Prostate gland (tissue), 2 donors: ENCODE measurements at regions not wholly inside any gene's neighbourhood (a gene's known extent, or its start where the extent isn't known, plus 50 kb on each side); places are given as distances from the start of the nearest gene placed in this dataset.

Experiments
- DNase-seq: peaks from one replicate; pipeline ENCODE4 v3.0.0-alpha.2; 2019; ENCODE audit warnings: low spot score
- H3K27ac ChIP-seq, 2 donors: fragments of 200-600 bp; sonication (generic); 2 replicates each; pipeline ENCODE4 v1.5.1; 2017 to 2019
- H3K27me3 ChIP-seq: fragments of 200-600 bp; sonication (generic); replicated peaks from 2 replicates; pipeline ENCODE4 v1.5.1; 2019; ENCODE audit not compliant: insufficient read depth
- H3K36me3 ChIP-seq, 2 donors: fragments of 200-600 bp; sonication (generic); 1 replicate in 1 of 2; 2 replicates in 1 of 2; pipeline versions ENCODE4 v1.5.1 to v1.8.1; 2017 to 2019
- H3K4me1 ChIP-seq: fragments of 200-600 bp; sonication (generic); replicated peaks from 2 replicates; pipeline ENCODE4 v1.5.1; 2019
- H3K4me3 ChIP-seq, 2 donors: fragments of 200-600 bp; sonication (generic); 2 replicates each; pipeline ENCODE4 v1.5.1; 2017 to 2019
- H3K9me3 ChIP-seq: fragments of 200-600 bp; sonication (generic); 2 replicates; pipeline ENCODE4 v1.5.1; 2017
- CTCF ChIP-seq, 4 experiments: fragments of 200-600 bp in 2 of 4; fragments of 450-650 bp in 2 of 4; sonication (generic) in 2 of 4; IDR thresholded peaks; 1 replicate in 3 of 4; 2 replicates in 1 of 4; pipeline ENCODE4 v1.5.1; 2016 to 2019; ENCODE audit warnings: antibody characterized with exemption in 4 of 4, mild to moderate bottlenecking in 2 of 4, moderate library complexity in 2 of 4
- POLR2A ChIP-seq: fragments of 450-650 bp; IDR thresholded peaks from one replicate; pipeline ENCODE4 v1.6.1; 2016; ENCODE audit warnings: antibody characterized with exemption, mild to moderate bottlenecking
- POLR2AphosphoS5 ChIP-seq: sonication (generic); formaldehyde crosslinking; IDR thresholded peaks from one replicate; pipeline ENCODE4 v1.6.1; 2017; ENCODE audit warnings: antibody characterized with exemption
- WGBS: methylation state at CpG from one replicate; pipeline ENCODE4 v1.1.5; 2018; 5-methylcytosine and 5-hydroxymethylcytosine counted together
- intact Hi-C: fragments of 100-400 bp; cut with DNase I; formaldehyde crosslinking; loops from one replicate; pipeline ENCODE4 v1.14.2; 2022

GRCh38 chr4:167424341-167425256, 190.3 kb upstream of the SPOCK3 start:
- no peak overlapping the region for H3K27ac ChIP-seq
- no peaks in the 10 kb centered on the region for H3K9me3 ChIP-seq
- WGBS = 80% methylated on average over 7 of the region's 7 CpGs
- no peak overlapping the region for H3K4me3 ChIP-seq
- intact Hi-C loops = no loop called here
- no peaks in the 10 kb centered on the region for H3K4me1 ChIP-seq
- no peaks in the 10 kb centered on the region for H3K36me3 ChIP-seq
- no peaks in the 10 kb centered on the region for H3K27me3 ChIP-seq
- no peak for TF ChIP-seq POLR2A
- TF ChIP-seq POLR2AphosphoS5 = no peak
- TF ChIP-seq CTCF (IDR thresholded peaks at IDR 0.05) = no peak
- no peak for DNase-seq

GRCh38 chr4:167428156-167428555, 193.9 kb upstream of the SPOCK3 start:
- H3K27ac ChIP-seq = no peak overlapping the region
- 41% methylated on average over 5 of the region's 5 CpGs for WGBS
- H3K9me3 ChIP-seq = no peaks in the 10 kb centered on the region
- no peaks in the 10 kb centered on the region for H3K36me3 ChIP-seq
- TF ChIP-seq CTCF (IDR thresholded peaks at IDR 0.05) (no peak), POLR2A (no peak), POLR2AphosphoS5 (no peak)
- no peak overlapping the region for H3K4me3 ChIP-seq
- DNase-seq = no peak
- no peaks in the 10 kb centered on the region for H3K4me1 ChIP-seq
- no peaks in the 10 kb centered on the region for H3K27me3 ChIP-seq
- intact Hi-C loops = no loop called here

- H3K4me1 ChIP-seq = no peaks in the 10 kb centered on the region
- no peaks in the 10 kb centered on the region for H3K36me3 ChIP-seq
- H3K9me3 ChIP-seq = no peaks in the 10 kb centered on the region
- WGBS = 91% methylated on average over 3 of the region's 3 CpGs
- DNase-seq = no peak
- no peak overlapping the region for H3K4me3 ChIP-seq
- TF ChIP-seq CTCF (IDR thresholded peaks at IDR 0.05) (no peak), POLR2AphosphoS5 (no peak), POLR2A (no peak)
- no peaks in the 10 kb centered on the region for H3K27me3 ChIP-seq
- intact Hi-C loops = no loop called here
- H3K27ac ChIP-seq = no peak overlapping the region
Measured at GRCh38 chr4:167431371-167431770, 197.1 kb upstream of the SPOCK3 start.

GRCh38 chr4:167435786-167436185, 201.5 kb upstream of the SPOCK3 start:
- H3K36me3 ChIP-seq = no peaks in the 10 kb centered on the region
- TF ChIP-seq POLR2A (no peak), CTCF (IDR thresholded peaks at IDR 0.05) (no peak), POLR2AphosphoS5 (no peak)
- no peak overlapping the region for H3K27ac ChIP-seq
- WGBS = 77% methylated on average over 3 of the region's 3 CpGs
- no peaks in the 10 kb centered on the region for H3K4me1 ChIP-seq
- H3K9me3 ChIP-seq = no peaks in the 10 kb centered on the region
- DNase-seq = no peak
- no peaks in the 10 kb centered on the region for H3K27me3 ChIP-seq
- H3K4me3 ChIP-seq = no peak overlapping the region
- intact Hi-C loops = no loop called here

- H3K9me3 ChIP-seq = no peaks in the 10 kb centered on the region
- no peak overlapping the region for H3K27ac ChIP-seq
- WGBS = 80% methylated on average over 2 of the region's 2 CpGs
- H3K36me3 ChIP-seq = no peaks in the 10 kb centered on the region
- no peak overlapping the region for H3K4me3 ChIP-seq
- H3K4me1 ChIP-seq = no peaks in the 10 kb centered on the region
- TF ChIP-seq CTCF (IDR thresholded peaks at IDR 0.05) = no peak
- TF ChIP-seq POLR2AphosphoS5 = no peak
- no peak for TF ChIP-seq POLR2A
- DNase-seq = no peak
- intact Hi-C loops = no loop called here
- no peaks in the 10 kb centered on the region for H3K27me3 ChIP-seq
Measured at GRCh38 chr4:167443841-167444240, 209.5 kb upstream of the SPOCK3 start.
